Suppressor macrophage treated with lipopolysaccharide for 4 hours (primary cell): ENCODE measurements at regions not wholly inside any gene's neighbourhood (a gene's known extent, or its start where the extent isn't known, plus 50 kb on each side); places are given as distances from the start of the nearest gene placed in this dataset.
A peak's percentile ranks its signal among the peaks of the same experiment; 100 is the strongest.
"Not testable (repeated sequence)": the region's sequence is repeated elsewhere in the genome, so short reads cannot be mapped to it uniquely, and the experiment has no call there.

Source experiments
- DNase-seq: peaks from one replicate; pipeline ENCODE4 v3.0.0-alpha.2; 2020

DNA sequence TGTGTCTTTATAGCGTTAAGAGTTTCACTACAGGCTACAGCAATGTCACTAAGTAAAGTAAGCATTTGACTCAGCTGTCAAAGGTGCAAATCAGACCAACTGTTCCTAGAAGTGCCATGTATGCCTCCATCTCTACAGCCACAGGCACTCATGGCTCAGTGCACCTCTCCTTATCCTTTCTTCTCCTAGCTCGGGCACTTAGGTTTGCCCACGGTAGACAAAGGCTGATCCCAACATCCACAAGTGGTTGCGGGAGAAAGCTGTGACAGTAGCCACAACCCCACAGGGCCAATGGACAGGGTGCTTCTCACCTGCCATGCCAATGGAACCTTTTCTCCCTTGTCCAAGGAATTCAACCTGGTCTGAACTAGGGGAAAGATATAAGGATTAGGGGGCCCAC is 228.5 kb upstream of the EXOC2 start:
- DNase-seq, result no peak

DNA sequence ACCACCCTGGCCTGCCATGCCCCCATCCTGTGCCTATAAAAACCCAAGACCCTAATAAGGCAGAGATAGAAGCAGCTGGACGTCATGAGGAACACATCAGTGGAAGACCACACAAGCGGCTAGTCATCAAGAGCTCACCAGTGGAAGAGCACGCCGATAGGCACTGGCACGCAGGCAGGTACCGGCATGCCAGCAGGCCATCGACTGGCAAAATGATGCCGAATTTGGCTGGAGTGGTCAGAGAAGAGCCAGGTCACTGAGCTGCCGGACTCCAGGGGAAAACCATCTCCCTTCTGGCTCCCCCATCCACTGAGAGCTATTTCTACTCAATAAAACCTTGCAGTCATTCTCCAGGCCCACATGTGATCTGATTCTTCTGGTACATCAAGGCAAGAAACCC is 227.6 kb upstream of the EXOC2 start:
- no peak for DNase-seq

DNA sequence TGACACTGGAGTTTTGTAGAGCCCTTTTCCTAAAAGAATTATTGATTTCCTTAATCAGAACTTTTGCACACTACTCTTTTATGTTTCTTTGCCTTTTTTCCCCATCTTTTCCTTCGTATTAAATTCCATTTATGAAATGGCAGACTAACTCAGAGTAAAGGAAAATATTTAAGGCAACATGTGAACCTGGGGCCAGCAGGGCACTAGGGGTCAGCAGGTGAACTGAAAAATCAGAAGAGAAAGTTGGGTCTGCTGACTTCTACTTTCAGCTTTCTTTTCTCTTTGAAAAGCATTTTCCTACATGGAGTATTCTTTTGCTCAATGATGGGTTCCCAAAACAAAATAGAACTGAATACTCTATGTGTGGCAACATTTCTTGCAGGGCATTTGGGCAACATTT is 226.6 kb upstream of the EXOC2 start:
- no peak for DNase-seq

DNA sequence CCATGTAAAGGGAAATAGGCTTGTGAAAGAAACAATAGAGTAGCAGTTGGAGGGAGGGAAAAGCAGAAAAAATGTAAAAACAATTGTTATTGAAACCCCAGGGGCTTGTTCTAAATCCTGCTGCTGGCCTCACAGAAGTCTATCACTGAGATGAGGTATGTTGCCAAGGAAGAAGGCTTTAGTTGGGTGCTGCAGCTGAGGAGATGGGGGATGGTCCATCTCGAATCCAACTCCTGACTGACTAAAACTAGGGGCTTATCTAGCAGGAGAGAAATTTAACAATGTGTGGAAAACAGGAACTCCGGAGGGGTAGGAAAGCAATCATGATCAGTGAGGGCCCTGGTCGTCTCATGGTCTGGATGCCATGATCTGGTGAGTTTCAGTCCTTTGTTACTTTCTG is 225.0 kb upstream of the EXOC2 start:
- DNase-seq, result no peak

DNA sequence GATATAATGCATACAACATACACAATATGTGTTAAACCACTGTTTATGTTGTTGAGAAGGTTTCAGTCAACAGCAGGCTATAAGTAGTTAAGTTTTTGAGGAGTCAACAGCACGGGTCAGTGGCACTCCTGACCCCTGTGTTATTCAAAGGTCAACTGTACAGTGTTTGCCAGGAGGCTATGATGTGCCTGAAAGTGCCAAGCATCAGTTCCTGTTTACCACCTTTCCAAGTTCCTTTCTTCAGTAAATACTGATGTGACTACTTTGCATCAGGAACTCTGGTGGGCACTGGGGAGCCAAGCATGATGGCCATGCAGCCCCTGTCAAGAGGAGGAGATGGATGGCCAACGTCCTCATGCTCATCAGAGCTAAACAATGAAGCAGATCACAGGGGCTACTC is 224.4 kb upstream of the EXOC2 start:
- no peak for DNase-seq

DNA sequence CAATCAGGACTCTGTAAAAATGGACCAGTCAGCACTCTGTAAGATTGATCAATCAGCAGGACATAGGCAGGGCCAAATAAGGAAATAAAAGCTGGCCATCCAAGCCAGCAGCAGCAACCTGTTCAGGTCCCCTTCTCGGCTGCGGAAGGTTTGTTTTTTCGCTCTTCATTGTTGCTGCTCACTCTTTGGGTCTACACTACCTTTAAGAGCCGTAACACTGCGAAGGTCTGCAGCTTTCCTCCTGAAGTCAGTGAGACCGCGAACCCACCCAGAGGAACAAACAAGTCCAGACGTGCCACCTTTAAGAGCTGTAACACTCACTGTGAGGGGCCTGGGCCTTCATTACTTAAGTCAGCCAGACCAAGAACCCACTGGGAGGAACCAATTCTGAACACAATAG is 223.2 kb upstream of the EXOC2 start:
- no peak for DNase-seq

DNA sequence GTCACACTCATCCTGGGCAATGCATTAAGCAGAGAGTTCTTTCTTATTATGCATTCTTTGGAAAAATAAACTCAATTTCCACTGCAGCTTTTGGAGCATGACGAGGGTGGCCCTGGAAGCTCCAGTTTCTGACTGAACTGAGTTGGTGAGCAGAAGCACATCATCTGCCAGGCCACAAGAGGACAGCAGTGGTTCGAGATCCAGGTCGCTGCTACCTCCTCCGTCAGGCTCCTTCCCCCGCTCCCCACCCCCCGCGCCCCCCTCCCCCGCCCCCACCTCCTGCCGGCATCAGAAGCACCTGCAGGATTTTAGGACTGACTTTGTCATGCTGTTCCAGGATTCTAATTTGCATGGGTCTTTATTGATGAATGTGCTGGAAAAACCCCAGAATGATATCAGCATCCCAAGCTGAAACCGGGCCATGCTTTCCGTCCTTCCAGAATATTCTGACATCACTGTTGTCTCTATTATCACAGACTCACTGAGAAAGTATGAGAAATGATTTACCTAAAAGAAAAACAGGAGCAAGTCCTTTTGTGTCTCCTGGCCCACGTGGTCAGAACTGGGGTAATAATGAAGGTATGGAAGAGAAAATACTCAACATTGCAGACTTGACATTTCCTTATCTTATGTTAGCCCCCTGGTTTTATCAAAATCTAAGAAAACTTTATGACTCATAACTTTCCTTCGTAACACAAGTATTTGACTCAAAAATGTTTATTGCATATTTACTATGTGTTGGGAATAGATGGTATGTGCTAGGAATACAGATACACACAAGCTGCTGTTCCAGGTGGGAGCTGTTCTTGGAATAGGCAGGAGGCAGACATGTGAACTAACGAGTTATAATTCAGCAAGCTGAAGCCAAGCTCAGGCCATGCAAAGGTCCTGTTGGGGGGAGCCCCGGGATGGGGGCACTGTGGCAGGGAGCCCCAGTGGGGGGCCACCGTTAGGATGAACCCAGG is 220.2 kb upstream of the EXOC2 start:
- no peak for DNase-seq

DNA sequence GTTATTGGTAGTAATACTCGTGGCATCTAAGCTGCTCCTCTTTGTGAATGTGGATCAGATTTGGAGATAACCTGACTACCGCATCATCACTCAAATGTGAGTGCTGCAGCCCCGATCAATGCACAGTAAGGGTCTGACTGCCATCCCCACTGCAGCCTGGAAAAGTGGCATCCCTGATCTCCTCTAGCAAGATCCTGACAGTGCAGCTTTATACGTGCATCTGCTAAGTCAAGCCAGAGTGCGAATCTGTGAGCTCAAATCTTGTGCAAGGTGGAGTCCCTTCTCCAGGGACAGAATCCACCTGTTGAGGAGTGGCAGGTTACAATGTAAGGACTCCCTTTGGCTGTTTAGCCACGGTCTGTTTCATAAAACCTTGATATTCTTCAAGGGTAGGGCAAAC is 215.0 kb upstream of the EXOC2 start:
- no peak for DNase-seq

DNA sequence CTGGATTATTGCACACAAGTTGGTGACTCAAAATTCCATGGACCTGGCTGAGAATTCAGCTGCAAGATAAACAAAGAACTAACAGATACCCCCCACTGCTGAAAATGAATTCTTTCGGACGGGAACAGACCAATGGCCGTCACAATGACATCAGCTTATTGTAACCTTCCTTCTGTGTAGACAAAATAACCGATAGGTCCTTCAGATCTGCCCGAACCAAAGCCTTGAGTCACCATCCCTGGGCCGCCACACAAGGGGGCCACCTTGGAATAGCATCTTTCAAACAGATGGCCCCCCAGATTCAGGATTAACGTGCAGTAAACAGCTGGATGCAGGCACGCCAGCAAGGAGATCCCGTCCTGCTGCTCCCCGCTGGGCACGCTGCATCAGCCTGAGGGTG is 214.0 kb upstream of the EXOC2 start:
- no peak for DNase-seq

DNA sequence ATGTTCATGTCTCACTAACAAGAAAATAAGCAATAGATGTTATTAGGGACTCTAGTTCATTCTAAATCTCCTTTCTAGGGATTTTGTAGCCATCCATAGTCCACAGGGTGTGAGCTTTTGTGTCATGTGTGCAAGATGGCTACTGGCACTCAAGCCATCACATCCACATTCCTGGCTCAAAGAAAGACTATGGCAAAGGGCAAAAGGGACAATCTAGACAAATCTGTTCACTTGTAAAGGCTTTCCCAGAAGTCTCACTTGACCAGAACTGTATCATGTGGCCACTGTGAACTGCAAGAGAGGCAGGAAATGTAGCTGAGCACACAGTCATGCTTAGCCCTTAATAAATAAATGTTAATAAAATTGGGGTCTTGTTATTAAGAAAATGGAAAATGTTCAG is 212.6 kb upstream of the EXOC2 start:
- DNase-seq, result no peak

DNA sequence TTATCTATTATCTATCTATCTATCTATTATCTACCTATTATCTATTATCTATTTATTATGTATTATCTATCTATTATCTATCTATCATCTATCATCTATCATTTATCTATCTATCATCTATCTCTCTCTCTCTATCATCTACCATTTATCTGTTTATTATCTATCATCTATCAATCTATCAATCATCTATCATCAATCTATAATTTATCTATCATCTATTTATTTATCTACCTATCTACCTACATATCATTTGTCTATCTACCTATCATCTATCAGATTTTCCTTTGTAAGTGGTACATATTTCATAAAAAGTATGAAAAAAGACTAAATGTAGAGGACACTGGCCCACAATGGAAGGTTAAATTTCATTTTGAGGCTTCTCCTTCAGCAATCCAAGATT is 212.1 kb upstream of the EXOC2 start:
- DNase-seq, result no peak

DNA sequence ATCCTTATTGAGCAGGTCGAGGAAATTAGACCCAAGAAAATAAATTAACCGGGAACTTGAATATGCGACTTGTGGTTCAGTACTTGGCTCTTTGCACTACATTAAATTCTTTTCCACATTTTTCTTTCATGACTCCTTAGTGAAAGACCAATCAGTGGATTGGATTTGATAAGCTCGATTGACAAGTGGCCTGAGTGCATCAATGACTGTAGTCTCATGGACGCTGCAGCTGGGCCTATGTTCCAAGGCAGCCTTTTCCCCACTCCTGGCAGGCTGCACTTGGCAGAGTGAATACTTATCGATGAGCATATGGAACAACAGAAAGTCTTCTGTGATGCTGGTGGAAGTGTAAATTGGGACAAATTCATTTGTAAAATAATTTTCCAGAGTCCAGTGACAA is 210.8 kb upstream of the EXOC2 start:
- DNase-seq, result no peak

DNA sequence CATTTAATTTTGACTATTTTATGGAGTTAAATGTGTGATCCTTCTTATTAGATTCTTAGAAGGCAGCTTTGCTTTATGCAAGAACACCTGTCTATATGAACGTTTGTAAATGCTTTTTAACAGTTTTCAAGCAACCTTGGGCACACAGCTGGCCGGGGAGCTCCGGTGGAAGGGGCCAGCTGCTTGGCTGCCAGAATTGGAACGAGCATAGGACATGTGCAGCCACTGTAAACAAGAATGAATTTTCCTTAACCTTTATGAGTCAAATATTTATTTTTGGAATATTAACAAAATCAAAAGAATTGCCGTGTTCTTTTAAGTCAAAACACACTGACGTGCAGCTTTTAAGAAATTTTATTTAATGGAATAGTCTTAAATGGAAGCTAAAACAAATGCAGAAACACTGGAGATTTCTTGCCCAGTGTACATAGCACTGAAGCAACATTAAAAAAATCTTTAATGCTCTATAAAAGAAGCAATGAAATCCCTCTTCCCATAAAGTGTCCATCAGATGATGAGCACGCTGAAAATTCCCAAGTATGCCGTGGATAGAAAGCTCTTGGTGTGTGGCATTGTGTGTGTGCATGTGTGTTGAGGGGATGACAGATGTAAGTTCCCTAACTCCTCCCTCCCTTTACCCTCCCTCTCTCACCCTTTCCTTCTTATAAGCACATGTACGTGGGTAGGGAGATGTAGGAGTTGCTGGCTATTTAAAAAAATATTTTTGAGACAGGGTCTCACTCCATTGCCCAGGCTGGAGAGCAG is 208.9 kb upstream of the EXOC2 start:
- DNase-seq, result no peak

DNA sequence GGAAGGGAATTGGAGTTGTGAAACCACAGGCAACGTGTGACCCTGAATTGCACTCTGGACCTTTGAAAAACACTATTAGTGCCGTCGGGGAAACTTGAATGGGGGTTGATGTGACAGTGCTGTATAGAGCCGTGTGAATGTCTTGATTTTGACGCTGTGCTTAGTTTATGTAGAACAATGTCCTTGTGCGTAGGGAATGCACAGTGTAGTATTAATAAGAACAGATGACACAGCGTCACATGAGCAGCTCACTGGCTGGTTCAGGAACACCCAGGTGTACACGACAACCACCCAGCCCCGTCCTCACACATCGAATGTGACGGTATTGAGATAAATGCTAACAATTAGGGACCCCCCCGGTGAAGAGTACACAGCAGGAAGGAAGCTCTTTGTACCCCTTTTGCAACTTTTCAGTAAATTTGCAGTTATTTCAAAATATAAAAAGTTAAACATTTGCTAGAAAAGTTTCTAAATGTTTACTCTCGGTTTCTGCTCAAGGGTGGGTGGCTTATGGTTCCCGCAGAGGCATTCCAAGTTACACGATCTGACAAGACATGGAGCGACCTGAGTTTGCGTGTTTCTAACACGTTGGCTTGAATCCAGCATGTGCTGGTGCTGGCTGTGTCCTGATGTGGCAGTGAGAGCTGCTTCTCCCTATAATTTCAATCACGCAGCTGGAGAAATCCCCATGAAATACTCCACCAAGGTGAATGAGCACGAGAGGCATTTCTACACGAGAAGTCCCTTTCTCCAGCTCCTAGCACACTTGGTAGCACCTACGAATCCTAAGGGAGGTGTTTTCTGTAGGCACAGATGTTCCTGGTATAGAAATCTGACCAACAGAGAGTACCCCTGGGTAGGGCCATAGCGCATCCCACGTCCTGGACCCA is 208.0 kb upstream of the EXOC2 start:
- DNase-seq, result no peak

DNA sequence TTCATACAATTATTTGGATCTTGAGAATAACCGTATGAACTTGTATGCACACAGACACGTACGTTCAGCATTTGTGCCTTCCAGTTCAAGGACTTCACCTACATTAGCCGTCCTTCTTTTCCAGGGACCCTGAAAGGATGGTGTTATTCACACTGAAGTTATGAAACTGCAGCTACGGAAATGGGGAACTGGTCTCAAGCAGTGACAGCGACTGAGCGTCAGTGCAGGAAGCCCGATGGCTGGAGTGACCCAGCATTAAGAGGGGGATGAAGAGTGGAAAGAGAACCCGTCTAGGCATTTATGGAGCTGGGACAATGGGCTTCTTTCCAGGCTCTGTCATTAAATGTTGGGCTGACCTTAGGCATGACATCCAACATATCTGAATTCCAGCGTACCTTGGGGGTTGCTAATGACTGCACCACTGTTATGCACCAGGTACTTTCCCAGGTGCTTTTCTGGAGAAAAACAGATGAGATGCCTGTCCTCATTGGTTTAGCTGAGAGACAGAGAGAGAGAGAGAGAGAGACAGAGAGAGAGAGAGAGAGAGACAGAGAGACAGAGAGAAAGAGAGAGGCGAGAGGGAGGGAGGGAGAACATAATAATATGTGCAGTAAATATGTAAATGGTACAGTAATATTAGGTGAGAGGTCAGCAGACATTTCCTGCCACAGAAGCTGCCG is 204.7 kb upstream of the EXOC2 start:
- DNase-seq, result peak; percentile 10

DNA sequence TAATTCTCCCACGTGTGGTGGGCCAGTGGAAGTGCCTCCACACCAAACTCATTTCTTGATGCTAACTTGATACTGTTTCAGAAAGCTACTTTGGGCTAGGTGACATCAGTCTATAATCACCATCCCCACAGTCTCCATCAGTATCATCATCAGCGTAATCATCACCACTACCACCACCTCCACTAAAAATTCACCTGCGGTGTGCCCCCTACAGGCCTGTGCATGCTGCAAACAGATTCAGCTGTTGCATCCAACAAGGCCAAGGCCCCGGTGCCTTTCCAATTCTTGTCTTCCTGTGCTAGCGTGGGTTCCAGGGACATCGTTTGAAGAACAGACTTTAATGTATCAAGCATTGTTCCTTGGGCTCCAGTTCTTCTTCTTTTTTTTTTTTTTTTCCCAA is 201.3 kb upstream of the EXOC2 start:
- DNase-seq, result no peak

DNA sequence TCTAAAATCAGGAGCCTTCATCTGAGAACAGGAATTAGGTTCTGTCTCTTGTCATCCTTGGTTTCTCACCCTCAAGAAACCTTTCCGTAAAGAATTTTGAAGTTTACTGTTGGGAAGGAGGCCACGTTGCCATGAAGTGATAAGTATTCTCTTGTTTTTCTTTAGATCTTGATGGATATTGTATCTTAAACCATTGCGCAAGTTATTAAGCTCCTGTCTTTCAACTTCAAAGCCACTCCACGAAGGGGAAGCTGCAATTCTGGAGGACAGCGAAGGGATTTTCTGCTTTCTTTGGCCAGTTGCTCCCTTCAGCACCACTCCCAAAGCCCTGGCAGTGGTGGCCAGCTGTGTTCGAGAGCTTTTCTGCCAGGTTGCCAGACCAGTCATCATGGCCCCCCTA is 198.1 kb upstream of the EXOC2 start:
- DNase-seq, result no peak

DNA sequence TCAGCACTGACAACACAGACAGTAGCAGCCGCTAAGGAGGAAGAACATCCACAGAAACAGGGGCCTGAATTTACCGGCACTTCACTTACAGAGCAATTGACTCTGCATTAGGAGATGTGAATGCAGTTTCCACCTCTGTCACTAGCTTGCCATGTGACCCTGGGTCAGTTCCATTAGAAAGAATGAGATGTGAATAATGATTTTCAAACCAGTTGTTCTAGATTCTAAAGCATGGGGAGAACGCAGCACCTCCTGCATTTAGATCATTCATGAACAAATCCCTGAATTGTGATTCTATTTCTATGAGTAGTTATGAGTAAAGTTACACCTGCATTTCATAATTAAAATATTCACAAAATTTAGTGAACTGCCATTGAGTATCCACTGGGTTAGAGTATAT is 197.3 kb upstream of the EXOC2 start:
- DNase-seq, result no peak

DNA sequence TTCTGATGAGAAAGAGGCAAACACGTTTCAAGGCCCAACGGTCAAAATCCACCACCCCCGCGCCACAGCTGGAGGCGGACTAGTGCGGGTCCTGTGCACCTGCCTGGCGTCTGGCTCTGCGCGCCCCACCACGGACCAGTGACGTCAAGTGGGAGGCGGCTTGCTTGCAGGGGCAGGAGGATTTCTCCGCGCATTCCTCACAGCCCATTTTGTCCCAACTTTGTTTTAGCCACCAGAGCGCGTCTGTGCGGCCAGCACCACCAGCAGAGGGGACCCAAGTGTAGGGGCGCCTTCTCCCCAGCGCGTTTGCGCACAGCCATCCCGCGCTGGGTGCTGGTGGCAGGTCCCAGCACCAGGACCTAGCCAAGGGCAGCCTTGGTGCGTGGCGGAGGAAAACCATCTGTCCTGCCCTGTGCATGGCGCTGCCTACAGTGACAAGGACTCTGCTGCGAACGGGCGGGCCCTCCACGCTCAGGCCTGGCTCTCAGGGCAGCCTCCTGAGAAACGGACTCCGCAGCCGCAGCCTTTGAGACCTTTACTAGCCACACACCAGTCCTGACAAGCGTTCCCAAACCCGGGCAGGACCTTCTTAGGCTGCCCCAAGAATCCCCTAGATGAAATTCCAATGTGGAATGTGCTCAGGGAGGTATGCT is 194.8 kb upstream of the EXOC2 start:
- DNase-seq, result no peak

DNA sequence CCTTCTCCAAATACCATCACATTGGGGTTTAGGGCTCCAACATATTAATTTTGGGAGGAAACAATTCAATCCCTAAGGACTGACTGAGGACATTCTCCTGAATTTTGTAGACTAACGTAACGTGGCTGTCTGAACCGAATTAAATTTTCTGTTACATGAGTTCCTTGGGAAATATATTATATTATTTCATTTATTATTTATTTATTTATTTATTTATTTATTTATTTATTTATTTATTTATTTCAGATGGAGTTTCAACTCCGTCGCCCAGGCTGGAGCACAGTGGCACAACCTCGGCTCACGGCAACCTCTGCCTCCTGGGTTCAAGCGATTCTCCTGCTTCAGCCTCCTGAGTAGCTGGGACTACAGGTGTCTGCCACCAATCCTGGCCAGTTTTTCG is 193.2 kb upstream of the EXOC2 start:
- DNase-seq, result not testable (repeated sequence)

DNA sequence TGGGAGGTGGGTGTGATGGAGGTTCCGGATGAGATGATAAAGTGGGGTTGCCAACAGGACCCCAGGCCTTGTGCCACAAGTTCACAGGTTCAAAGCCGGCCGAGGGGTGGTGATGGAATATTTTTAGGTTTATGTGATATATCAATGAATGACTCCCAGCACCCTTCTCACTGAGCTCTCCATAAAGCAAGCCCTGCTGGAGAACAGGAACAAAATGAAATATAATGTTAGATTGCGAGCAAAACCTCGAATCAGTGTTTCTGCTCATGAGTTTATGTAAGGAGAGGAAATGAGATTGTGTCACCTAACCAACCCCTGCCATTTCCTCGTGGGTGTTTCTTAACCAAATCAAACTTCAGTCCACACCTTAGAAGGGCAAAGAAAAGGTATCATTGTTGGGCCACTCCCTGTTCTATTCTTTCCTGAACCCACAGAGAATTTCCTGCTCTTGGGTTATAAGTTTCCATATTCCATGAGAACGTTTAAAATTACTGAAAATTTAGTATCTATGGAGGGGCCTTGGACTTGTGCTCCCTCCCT is 192.2 kb upstream of the EXOC2 start:
- no peak for DNase-seq

DNA sequence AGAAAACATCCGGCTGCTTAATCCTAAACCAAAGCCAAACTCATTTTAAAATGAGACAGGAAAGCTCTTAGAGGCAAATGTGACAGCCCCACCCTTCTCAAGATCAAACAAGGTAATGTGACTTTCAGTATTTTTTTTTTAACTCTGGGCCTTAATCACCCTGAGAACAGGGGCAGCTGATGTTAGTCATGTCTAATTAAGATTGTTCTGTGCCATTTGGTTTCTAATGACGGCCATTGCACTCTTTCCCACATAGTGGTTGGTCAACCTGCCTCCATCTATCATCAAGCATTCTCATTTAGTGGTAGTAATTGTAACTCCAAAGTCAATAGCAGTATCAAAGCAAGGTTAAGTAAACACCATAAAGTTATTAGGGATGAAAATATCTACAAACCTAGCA is 191.6 kb upstream of the EXOC2 start:
- no peak for DNase-seq
